AG04450 (cell line): ENCODE measurements at regions not wholly inside any gene's neighbourhood (a gene's known extent, or its start where the extent isn't known, plus 50 kb on each side); places are given as distances from the start of the nearest gene placed in this dataset.

Experiments used
- CTCF ChIA-PET: fragments of 300-600, 350-600 bp; formaldehyde crosslinking; extraction: SDS; loops from one replicate; lab custom pipeline; 2022; ENCODE audit warnings: antibody characterized with exemption, inconsistent platforms; lab: Charles Lee
- POLR2A ChIA-PET: fragments of 350-600 bp; formaldehyde crosslinking; extraction: SDS; loops from one replicate; lab custom pipeline; 2021; ENCODE audit warnings: antibody characterized with exemption, inconsistent platforms; lab: Yijun Ruan, JAX
- DNase-seq: peaks from one replicate; pipeline ENCODE4 v3.0.0-alpha.2; 2011; ENCODE audit warnings: low read depth, low spot score
- H3K27ac ChIP-seq: one replicate; pipeline ENCODE4 v1.5.1; 2012; ENCODE audit warnings: low read depth, low read length, control low read depth
- H3K27me3 ChIP-seq: one replicate; pipeline ENCODE4 v1.6.0; 2012; ENCODE audit warnings: low read length; ENCODE audit not compliant: control insufficient read depth, insufficient read depth
- H3K4me3 ChIP-seq: 2 replicates; pipeline ENCODE4 v1.5.1; 2011; ENCODE audit warnings: mild to moderate bottlenecking, low read depth, low read length, control low read depth
- H3K9me3 ChIP-seq: 2 replicates; pipeline ENCODE4 v1.5.1; 2012; ENCODE audit warnings: low read length; ENCODE audit not compliant: control insufficient read depth, insufficient read depth
- TF ChIP-seq, protein P1 (sequence below): IDR thresholded peaks from 2 replicates; pipeline ENCODE4 v1.5.1; 2011; ENCODE audit warnings: low read depth, low read length, control low read depth, inconsistent platforms

DNA sequence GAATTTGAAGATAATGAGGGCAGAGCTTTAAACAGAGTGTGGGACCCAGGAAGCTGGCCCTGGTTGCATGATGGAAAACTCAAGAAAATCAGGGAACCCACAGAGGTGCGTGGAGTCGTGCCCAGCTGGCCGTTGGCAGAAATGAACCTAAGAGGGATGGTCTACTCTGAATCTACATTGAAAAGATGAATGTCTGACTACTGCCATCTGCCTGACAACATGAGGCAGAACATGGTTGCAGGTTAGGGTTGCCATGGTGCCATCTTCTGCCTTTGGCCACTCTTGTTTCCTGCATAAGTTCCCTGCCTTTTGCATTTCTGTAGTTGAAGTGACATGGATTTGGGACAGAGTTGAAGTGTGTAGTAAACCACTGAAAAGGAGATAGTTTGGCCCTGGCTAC, 138.5 kb upstream of the COBL start:
- no peaks in the 10 kb centered on the region for H3K27me3 ChIP-seq
- CTCF ChIA-PET, result no interaction called here
- TF ChIP-seq, protein P1, sequence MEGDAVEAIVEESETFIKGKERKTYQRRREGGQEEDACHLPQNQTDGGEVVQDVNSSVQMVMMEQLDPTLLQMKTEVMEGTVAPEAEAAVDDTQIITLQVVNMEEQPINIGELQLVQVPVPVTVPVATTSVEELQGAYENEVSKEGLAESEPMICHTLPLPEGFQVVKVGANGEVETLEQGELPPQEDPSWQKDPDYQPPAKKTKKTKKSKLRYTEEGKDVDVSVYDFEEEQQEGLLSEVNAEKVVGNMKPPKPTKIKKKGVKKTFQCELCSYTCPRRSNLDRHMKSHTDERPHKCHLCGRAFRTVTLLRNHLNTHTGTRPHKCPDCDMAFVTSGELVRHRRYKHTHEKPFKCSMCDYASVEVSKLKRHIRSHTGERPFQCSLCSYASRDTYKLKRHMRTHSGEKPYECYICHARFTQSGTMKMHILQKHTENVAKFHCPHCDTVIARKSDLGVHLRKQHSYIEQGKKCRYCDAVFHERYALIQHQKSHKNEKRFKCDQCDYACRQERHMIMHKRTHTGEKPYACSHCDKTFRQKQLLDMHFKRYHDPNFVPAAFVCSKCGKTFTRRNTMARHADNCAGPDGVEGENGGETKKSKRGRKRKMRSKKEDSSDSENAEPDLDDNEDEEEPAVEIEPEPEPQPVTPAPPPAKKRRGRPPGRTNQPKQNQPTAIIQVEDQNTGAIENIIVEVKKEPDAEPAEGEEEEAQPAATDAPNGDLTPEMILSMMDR, result no peak
- no peak overlapping the region for H3K27ac ChIP-seq
- H3K4me3 ChIP-seq, result no peak overlapping the region
- POLR2A ChIA-PET, result no interaction called here
- H3K9me3 ChIP-seq, result peaks cover 52% of the 10 kb centered on the region
- DNase-seq, result no peak

DNA sequence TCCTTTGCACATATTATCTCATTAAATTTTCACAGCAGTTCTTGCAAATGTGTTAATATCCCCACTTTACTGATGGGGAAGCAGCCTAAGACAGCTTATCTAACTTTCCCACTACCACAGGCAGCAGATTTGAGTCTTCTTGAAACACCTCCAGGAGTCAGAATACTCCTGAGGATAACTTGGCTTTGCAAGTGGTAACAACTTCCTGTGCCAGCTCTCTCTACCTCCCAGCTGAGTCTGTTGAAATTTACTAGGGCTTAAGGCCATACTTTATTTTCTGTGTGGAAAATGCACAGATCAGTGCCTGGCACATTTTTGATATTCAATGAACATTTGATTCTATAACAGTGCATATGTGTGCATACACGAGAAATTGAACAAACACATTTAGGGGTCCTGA, 136.1 kb upstream of the COBL start:
- CTCF ChIA-PET, result no interaction called here
- TF ChIP-seq, protein P1, result no peak
- Histone ChIP-seq H3K4me3 (no peak overlapping the region), H3K9me3 (peaks cover 51% of the 10 kb centered on the region), H3K27ac (no peak overlapping the region), H3K27me3 (no peaks in the 10 kb centered on the region)
- DNase-seq, result no peak
- POLR2A ChIA-PET, result no interaction called here

DNA sequence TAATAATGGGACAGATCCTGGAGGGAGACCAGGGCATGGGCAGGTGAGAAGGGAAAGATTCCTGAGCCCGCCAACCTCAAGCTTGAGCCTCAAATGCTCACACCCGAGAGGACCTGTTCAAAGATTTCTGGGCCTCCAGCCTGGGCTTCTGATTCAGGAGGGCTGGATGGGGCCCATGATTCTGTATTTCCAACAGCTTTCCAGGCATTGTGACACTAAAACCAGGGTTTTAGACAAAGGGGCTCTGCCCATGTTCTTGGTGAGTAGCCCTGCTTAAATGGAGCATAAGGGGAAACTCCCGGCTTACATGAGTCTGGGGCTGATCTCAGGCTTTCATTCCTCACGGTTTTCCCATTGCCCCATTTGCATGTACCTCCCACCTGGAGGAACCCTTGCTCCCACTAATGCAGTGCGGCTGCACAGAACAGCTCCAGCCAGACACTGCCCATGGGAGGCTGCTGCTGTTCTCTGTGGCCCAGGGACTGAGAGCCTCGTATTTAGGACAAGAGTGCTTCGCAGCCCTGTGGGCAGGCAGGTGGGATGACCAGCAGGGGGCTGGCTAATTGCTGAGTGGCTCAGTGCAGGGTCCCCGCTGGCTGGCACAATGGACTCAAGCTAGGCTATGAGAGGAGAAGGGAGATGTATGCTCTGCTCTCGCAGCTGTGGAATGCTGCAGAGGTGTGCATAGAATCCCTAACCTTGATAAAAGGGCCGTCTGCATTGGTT, 135.3 kb upstream of the COBL start:
- Histone ChIP-seq H3K27me3 (no peaks in the 10 kb centered on the region), H3K9me3 (peaks cover 51% of the 10 kb centered on the region), H3K27ac (no peak overlapping the region), H3K4me3 (no peak overlapping the region)
- TF ChIP-seq, protein P1, result no peak
- CTCF ChIA-PET, result no interaction called here
- DNase-seq, result no peak
- POLR2A ChIA-PET, result no interaction called here

DNA sequence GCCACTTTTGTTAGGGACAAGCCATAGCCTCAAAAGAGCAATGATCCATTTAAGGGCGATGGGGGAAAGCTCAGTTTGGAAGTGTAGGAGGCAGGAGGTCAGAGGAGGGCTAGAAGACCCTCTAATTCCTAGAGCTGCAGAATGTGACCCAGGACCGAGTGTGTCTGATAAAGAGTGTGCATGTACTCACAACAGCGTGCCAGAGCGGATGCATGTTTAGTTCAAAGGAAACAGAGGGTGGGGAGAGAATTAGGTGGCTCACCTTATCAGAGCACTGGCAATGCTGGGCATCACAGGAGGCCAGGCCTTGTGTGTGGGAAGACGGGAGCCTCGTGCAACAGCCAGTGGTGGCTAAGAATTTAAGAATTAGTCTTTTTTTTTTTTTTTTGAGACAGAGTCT, 133.9 kb upstream of the COBL start:
- no peak overlapping the region for H3K27ac ChIP-seq
- H3K27me3 ChIP-seq, result no peaks in the 10 kb centered on the region
- CTCF ChIA-PET, result no interaction called here
- POLR2A ChIA-PET, result no interaction called here
- peaks cover 60% of the 10 kb centered on the region for H3K9me3 ChIP-seq
- TF ChIP-seq, protein P1, result no peak
- no peak overlapping the region for H3K4me3 ChIP-seq
- no peak for DNase-seq

DNA sequence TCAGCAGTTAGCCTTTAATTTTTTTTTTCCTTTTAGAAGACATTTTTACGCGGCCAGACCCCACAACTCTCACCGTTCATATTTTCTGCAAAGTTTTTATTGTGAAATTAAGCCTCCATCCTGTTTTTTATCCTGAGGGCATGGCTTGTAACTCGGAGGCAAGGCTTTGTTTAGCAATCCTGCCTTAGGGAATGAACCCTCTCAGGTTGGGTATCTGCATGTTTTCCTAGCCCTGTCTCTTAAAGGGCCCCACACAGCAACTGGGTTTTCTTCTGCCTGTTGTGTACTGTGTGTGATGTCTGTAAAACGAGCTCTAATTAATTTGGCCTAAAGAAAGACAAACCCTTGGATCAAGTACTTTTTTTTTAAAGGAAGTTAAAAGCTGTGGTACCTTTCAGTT, 130.2 kb upstream of the COBL start:
- H3K4me3 ChIP-seq, result no peak overlapping the region
- DNase-seq, result no peak
- peaks cover 42% of the 10 kb centered on the region for H3K9me3 ChIP-seq
- POLR2A ChIA-PET, result no interaction called here
- CTCF ChIA-PET, result no interaction called here
- no peaks in the 10 kb centered on the region for H3K27me3 ChIP-seq
- no peak overlapping the region for H3K27ac ChIP-seq
- TF ChIP-seq, protein P1, result no peak
